ENCODE measurements at regions not wholly inside any gene's neighbourhood (a gene's known extent, or its start where the extent isn't known, plus 50 kb on each side); places are given as distances from the start of the nearest gene placed in this dataset.
"Not testable (repeated sequence)": the region's sequence is repeated elsewhere in the genome, so short reads cannot be mapped to it uniquely, and the experiment has no call there.

DNA sequence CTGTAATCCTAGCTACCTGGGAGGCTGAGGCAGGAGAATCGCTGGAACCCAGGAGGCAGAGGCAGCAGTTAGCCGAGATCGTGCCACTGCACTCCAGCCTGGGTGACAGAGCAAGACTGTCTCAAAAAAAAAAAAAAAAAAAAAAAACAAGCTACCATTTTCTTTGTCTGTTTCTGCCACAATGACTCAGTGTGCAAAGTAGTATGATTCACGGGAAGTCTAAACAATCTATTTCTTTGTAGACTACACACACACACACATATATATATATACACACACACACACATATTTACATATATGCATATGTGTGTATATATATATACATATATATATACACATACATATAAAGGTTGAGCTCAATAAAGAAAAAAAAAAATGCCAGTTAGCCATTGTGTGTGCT, 280.0 kb downstream of the FAM47A start:
- TF ChIP-seq POLR2AphosphoS5 (IDR thresholded peaks at IDR 0.05; ENCODE audit: low read depth); GABPA (IDR thresholded peaks at IDR 0.05; ENCODE audit: low read depth); SPI1 (IDR thresholded peaks at IDR 0.05; ENCODE audit: borderline replicate concordance, low read depth): not testable (repeated sequence)
- TF ChIP-seq, protein P1, sequence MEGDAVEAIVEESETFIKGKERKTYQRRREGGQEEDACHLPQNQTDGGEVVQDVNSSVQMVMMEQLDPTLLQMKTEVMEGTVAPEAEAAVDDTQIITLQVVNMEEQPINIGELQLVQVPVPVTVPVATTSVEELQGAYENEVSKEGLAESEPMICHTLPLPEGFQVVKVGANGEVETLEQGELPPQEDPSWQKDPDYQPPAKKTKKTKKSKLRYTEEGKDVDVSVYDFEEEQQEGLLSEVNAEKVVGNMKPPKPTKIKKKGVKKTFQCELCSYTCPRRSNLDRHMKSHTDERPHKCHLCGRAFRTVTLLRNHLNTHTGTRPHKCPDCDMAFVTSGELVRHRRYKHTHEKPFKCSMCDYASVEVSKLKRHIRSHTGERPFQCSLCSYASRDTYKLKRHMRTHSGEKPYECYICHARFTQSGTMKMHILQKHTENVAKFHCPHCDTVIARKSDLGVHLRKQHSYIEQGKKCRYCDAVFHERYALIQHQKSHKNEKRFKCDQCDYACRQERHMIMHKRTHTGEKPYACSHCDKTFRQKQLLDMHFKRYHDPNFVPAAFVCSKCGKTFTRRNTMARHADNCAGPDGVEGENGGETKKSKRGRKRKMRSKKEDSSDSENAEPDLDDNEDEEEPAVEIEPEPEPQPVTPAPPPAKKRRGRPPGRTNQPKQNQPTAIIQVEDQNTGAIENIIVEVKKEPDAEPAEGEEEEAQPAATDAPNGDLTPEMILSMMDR (IDR thresholded peaks at IDR 0.05; ENCODE audit: insufficient read depth, low read length), result not testable (repeated sequence)
- TF ChIP-seq, protein P2, sequence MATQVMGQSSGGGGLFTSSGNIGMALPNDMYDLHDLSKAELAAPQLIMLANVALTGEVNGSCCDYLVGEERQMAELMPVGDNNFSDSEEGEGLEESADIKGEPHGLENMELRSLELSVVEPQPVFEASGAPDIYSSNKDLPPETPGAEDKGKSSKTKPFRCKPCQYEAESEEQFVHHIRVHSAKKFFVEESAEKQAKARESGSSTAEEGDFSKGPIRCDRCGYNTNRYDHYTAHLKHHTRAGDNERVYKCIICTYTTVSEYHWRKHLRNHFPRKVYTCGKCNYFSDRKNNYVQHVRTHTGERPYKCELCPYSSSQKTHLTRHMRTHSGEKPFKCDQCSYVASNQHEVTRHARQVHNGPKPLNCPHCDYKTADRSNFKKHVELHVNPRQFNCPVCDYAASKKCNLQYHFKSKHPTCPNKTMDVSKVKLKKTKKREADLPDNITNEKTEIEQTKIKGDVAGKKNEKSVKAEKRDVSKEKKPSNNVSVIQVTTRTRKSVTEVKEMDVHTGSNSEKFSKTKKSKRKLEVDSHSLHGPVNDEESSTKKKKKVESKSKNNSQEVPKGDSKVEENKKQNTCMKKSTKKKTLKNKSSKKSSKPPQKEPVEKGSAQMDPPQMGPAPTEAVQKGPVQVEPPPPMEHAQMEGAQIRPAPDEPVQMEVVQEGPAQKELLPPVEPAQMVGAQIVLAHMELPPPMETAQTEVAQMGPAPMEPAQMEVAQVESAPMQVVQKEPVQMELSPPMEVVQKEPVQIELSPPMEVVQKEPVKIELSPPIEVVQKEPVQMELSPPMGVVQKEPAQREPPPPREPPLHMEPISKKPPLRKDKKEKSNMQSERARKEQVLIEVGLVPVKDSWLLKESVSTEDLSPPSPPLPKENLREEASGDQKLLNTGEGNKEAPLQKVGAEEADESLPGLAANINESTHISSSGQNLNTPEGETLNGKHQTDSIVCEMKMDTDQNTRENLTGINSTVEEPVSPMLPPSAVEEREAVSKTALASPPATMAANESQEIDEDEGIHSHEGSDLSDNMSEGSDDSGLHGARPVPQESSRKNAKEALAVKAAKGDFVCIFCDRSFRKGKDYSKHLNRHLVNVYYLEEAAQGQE (IDR thresholded peaks at IDR 0.05; ENCODE audit: insufficient replicate concordance, low read depth), result not testable (repeated sequence)
